ENCODE measurements at regions not wholly inside any gene's neighbourhood (a gene's known extent, or its start where the extent isn't known, plus 50 kb on each side); places are given as distances from the start of the nearest gene placed in this dataset.

DNA sequence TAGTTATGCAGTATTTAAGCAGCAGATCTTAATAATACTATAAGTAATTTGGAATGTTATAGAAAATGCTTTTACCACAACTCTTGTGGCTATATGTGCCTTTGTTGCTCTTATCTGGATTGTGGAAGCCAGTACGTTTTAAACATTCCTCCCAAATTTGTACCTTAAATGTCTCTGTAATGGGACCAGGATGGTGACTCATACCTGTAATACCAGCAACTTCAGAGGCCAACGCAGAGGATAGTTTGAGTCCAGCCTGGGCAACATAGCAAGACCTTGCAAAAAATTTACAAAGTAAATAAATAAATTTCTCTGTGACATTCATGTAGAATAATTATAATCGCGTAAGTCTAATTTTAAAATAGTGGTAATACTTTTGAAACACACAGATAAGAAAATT, 283.1 kb downstream of the POM121L12 start (continued):
- TF ChIP-seq, protein P1, sequence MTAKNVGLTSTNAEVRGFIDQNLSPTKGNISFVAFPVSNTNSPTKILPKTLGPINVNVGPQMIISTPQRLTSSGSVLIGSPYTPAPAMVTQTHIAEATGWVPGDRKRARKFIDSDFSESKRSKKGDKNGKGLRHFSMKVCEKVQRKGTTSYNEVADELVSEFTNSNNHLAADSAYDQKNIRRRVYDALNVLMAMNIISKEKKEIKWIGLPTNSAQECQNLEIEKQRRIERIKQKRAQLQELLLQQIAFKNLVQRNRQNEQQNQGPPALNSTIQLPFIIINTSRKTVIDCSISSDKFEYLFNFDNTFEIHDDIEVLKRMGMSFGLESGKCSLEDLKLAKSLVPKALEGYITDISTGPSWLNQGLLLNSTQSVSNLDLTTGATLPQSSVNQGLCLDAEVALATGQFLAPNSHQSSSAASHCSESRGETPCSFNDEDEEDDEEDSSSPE (CRISPR knock-in tag; IDR thresholded peaks at IDR 0.05) = no peak
- TF ChIP-seq ZNF713 (CRISPR knock-in tag; IDR thresholded peaks at IDR 0.05) (no peak), PRPF4 (IDR thresholded peaks at IDR 0.05; ENCODE audit: low read depth, low read length, poor library complexity, severe bottlenecking) (no peak), XRCC5 (optimal IDR thresholded peaks at IDR 0.05; ENCODE audit: low read length) (no peak), MTA1 (CRISPR knock-in tag; IDR thresholded peaks at IDR 0.05; ENCODE audit: borderline replicate concordance) (no peak), ZNF446 (CRISPR knock-in tag; IDR thresholded peaks at IDR 0.05) (no peak), BCL6 (CRISPR knock-in tag; IDR thresholded peaks at IDR 0.05) (no peak)

DNA sequence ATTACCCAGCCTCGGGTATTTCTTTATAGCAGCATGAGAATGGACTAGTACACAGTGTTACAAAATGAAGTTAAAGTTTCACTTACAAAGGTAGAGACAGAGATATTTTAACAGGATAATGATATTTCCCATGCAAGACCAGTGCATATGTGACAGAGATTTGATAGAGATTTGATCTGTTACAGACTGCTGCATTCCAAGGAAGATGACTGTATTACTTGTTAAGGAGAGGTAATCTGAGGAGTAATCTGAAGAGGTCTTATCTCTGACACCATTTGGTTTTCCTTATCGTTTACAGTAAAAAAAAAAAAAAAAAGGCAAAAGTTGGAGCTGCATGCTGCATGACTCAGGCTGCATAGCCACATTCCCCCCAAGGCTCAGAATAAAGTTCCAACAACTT, 289.6 kb downstream of the POM121L12 start:
- Histone ChIP-seq H3K36me3 (replicated peaks in 1 of 2; ENCODE audit: control insufficient read depth in 1 of 2, insufficient read depth in 2 of 2, low read length in 2 of 2) (no peaks in the 10 kb centered on the region), H3K27ac (ENCODE audit: extremely low read length, insufficient read depth, low read length) (no peak overlapping the region), H3K79me2 (ENCODE audit: insufficient read depth, low read length) (no peaks in the 10 kb centered on the region), H3K4me3 (replicated peaks in 1 of 3; ENCODE audit: insufficient read depth in 1 of 3, low read depth in 2 of 3, low read length in 3 of 3) (no peak overlapping the region), H3K9me3 (ENCODE audit: low read length) (peaks cover 48% of the 10 kb centered on the region), H3K4me2 (ENCODE audit: low read depth, low read length) (no peak overlapping the region), H3K4me1 (ENCODE audit: insufficient read depth, low read length) (no peaks in the 10 kb centered on the region), H4K20me1 (ENCODE audit: insufficient read depth, low read length) (no peaks in the 10 kb centered on the region), H3K27me3 (ENCODE audit: control insufficient read depth in 1 of 2, insufficient read depth in 2 of 2, low read length in 2 of 2) (no peaks in the 10 kb centered on the region), H2AFZ (ENCODE audit: low read length) (no peak overlapping the region), H3K9ac (ENCODE audit: insufficient read depth, low read depth, low read length) (no peak overlapping the region)
- WGBS (ENCODE audit: low lambda C conversion rate) = 2% methylated on average over 2 of the region's 2 CpGs
- no peak for ATAC-seq
- ChIA-PET POLR2A (no interaction called here), CTCF (ENCODE audit: low intra/inter-chr PET ratio, low total read pairs) (no interaction called here)
- intact Hi-C loops (cut with micrococcal nuclease; ENCODE audit: unreplicated experiment) = no loop called here
- in situ Hi-C loops (cut with HindIII; ENCODE audit: extremely low pct_ligation_motif_present, low pct_unique_long_range_greater_than_20kb) = no loop called here
- BruUV-seq (replicated peaks) = no TSS peak
- DNase-seq (ENCODE audit: low spot score) = no peak
- FAIRE-seq = no peak
- TF ChIP-seq NBN (conservative IDR thresholded peaks at IDR 0.05) = no peak
- TF ChIP-seq SRSF9 (IDR thresholded peaks at IDR 0.05; ENCODE audit: borderline replicate concordance, insufficient read depth, low read depth, low read length, poor library complexity, severe bottlenecking) = no peak
- no peak for TF ChIP-seq HDAC2 (CRISPR knock-in tag; IDR thresholded peaks at IDR 0.05)
- TF ChIP-seq TP53 (CRISPR knock-in tag; conservative IDR thresholded peaks at IDR 0.05) = no peak
- TF ChIP-seq, protein P2, sequence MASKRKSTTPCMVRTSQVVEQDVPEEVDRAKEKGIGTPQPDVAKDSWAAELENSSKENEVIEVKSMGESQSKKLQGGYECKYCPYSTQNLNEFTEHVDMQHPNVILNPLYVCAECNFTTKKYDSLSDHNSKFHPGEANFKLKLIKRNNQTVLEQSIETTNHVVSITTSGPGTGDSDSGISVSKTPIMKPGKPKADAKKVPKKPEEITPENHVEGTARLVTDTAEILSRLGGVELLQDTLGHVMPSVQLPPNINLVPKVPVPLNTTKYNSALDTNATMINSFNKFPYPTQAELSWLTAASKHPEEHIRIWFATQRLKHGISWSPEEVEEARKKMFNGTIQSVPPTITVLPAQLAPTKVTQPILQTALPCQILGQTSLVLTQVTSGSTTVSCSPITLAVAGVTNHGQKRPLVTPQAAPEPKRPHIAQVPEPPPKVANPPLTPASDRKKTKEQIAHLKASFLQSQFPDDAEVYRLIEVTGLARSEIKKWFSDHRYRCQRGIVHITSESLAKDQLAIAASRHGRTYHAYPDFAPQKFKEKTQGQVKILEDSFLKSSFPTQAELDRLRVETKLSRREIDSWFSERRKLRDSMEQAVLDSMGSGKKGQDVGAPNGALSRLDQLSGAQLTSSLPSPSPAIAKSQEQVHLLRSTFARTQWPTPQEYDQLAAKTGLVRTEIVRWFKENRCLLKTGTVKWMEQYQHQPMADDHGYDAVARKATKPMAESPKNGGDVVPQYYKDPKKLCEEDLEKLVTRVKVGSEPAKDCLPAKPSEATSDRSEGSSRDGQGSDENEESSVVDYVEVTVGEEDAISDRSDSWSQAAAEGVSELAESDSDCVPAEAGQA (IDR thresholded peaks at IDR 0.05; ENCODE audit: low read depth) = no peak
- TF ChIP-seq, protein P2 (CRISPR knock-in tag; IDR thresholded peaks at IDR 0.05; ENCODE audit: borderline replicate concordance) = no peak
- TF ChIP-seq ZNF737 (CRISPR knock-in tag; IDR thresholded peaks at IDR 0.05; ENCODE audit: borderline replicate concordance) = no peak
- TF ChIP-seq LCORL (IDR thresholded peaks at IDR 0.05) = no peak
- TF ChIP-seq LCORL (CRISPR knock-in tag; IDR thresholded peaks at IDR 0.05) = no peak
- TF ChIP-seq, protein P3, sequence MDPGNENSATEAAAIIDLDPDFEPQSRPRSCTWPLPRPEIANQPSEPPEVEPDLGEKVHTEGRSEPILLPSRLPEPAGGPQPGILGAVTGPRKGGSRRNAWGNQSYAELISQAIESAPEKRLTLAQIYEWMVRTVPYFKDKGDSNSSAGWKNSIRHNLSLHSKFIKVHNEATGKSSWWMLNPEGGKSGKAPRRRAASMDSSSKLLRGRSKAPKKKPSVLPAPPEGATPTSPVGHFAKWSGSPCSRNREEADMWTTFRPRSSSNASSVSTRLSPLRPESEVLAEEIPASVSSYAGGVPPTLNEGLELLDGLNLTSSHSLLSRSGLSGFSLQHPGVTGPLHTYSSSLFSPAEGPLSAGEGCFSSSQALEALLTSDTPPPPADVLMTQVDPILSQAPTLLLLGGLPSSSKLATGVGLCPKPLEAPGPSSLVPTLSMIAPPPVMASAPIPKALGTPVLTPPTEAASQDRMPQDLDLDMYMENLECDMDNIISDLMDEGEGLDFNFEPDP (CRISPR knock-in tag; conservative IDR thresholded peaks at IDR 0.05) = no peak
- no peak for TF ChIP-seq SALL1 (CRISPR knock-in tag; IDR thresholded peaks at IDR 0.05)
- TF ChIP-seq RFX5 (IDR thresholded peaks at IDR 0.05; ENCODE audit: low read depth, low read length) = no peak

Measured in HepG2 (cell line).